PC-9 (cell line): ENCODE measurements at regions not wholly inside any gene's neighbourhood (a gene's known extent, or its start where the extent isn't known, plus 50 kb on each side); places are given as distances from the start of the nearest gene placed in this dataset.

Experiments used
- BruUV-seq: library from RNA; stranded (reverse); fragments of 400-500 nt; replicated peaks from 2 replicates; lab custom pipeline; 2021; lab: Mats Ljungman, UMichigan
- CTCF ChIA-PET: fragments of 300-600 bp; sonication (Branson Sonifier 250); formaldehyde crosslinking; loops from one replicate; lab custom pipeline; 2022; ENCODE audit warnings: antibody characterized with exemption; lab: Charles Lee
- POLR2A ChIA-PET: fragments of 300-600 bp; sonication (Branson Sonifier 250); formaldehyde crosslinking; loops from one replicate; lab custom pipeline; 2022; ENCODE audit warnings: antibody characterized with exemption; ENCODE audit not compliant: unreplicated experiment; lab: Charles Lee
- DNase-seq, 2 experiments: peaks; one replicate each; pipeline versions ENCODE4 v3.0.0 to v3.0.0-alpha.2; 2015 to 2022; ENCODE audit warnings: mixed read lengths in 1 of 2
- H2AFZ ChIP-seq: fragments of 200-600 bp; sonication (generic); 2 replicates; pipeline ENCODE4 v1.8.1; 2017; ENCODE audit warnings: antibody characterized with exemption
- H3F3A ChIP-seq: fragments of 200-600 bp; sonication (generic); 2 replicates; pipeline ENCODE4 v1.8.1; 2017; ENCODE audit warnings: antibody characterized with exemption, mild to moderate bottlenecking, low read depth; ENCODE audit not compliant: insufficient read depth
- H3K27ac ChIP-seq: fragments of 200-600 bp; sonication (generic); 2 replicates; pipeline ENCODE4 v1.6.1; 2016; ENCODE audit warnings: mixed run types
- H3K27me3 ChIP-seq: fragments of 200-600 bp; sonication (generic); 2 replicates; pipeline ENCODE4 v1.6.1; 2016; ENCODE audit warnings: low read depth, mixed run types; ENCODE audit not compliant: insufficient read depth
- H3K36me3 ChIP-seq: fragments of 200-600 bp; sonication (generic); 2 replicates; pipeline ENCODE4 v1.6.1; 2016; ENCODE audit warnings: low read depth, mixed run types
- H3K4me1 ChIP-seq: fragments of 200-600 bp; sonication (generic); replicated peaks from 2 replicates; pipeline ENCODE4 v1.6.1; 2016; ENCODE audit warnings: mixed run types; ENCODE audit not compliant: insufficient read depth
- H3K4me2 ChIP-seq: fragments of 200-600 bp; sonication (generic); 2 replicates; pipeline ENCODE4 v1.6.1; 2017; ENCODE audit warnings: mixed run types
- H3K4me3 ChIP-seq: fragments of 200-600 bp; sonication (generic); 2 replicates; pipeline ENCODE4 v1.6.1; 2016; ENCODE audit warnings: mixed run types
- H3K79me2 ChIP-seq: fragments of 200-600 bp; sonication (generic); 2 replicates; pipeline ENCODE4 v1.6.1; 2017; ENCODE audit warnings: low read depth, mixed run types
- H3K9me2 ChIP-seq: fragments of 200-600 bp; sonication (generic); 2 replicates; pipeline ENCODE4 v1.8.1; 2017; ENCODE audit warnings: mild to moderate bottlenecking; ENCODE audit not compliant: insufficient read depth
- H3K9me3 ChIP-seq: fragments of 200-600 bp; sonication (generic); 2 replicates; pipeline ENCODE4 v1.8.1; 2016; ENCODE audit warnings: low read depth; ENCODE audit not compliant: insufficient read depth
- H4K20me1 ChIP-seq: fragments of 200-600 bp; sonication (generic); 2 replicates; pipeline ENCODE4 v1.8.1; 2017; ENCODE audit not compliant: insufficient read depth
- EZH2 ChIP-seq: fragments of 200-600 bp; sonication (generic); IDR thresholded peaks from 2 replicates; pipeline ENCODE4 v1.8.0; 2017; ENCODE audit warnings: antibody characterized with exemption, low read depth
- intact Hi-C: fragments of 100-400 bp; cut with micrococcal nuclease; formaldehyde crosslinking; loops from one replicate; pipeline ENCODE4 v1.10.0; 2022; ENCODE audit not compliant: unreplicated experiment
- TF ChIP-seq, protein P1 (sequence below): fragments of 200-600 bp; sonication (generic); conservative IDR thresholded peaks from 2 replicates; pipeline ENCODE4 v1.6.1; 2017; ENCODE audit warnings: mixed run types, antibody characterized with exemption, mild to moderate bottlenecking, moderate library complexity

DNA sequence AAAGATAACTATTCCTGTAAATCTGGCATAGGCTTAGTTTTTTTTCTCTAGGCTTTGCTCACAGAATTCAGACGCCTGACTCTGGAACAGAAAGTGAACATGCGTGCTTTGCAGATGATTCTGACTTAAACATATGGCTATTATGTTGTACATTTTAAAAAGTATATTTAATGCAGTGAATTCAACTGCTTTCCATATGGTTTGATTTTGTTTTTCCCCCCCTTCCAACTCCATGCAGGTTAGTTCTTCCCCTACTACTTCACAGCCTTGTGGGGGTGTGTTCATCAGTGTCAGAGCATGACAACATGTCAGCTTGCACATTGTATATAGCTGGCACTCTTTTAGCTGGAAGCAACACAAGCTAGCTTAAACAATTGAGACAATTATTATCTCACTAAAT, 226.8 kb downstream of the TMEM167A start:
- CTCF ChIA-PET, result no interaction called here

DNA sequence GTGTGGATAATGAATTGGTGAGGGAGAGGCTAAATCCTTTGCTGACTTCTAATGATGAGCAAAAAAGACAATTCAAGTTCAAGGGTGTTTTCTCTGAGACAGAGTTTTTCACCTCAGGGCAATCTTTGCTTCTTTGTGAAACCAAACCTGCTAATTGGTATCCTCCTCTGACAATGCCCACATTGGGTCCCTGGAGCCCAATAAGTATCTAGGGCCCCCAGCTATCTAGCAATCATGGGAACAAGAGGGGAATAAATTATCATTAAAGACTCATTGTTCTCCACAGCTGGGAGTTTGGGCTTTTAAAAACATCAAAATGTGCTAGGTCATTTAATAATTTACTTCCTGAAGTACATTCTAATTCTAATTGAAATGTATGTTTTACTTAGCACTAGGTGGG, 227.3 kb downstream of the TMEM167A start:
- Histone ChIP-seq H3K9me2 (no peaks in the 10 kb centered on the region), H3K79me2 (no peaks in the 10 kb centered on the region), H3K4me1 (no peaks in the 10 kb centered on the region), H3K9me3 (no peaks in the 10 kb centered on the region), H3K4me3 (no peak overlapping the region), H3K27me3 (no peaks in the 10 kb centered on the region), H3K4me2 (no peak overlapping the region), H3K36me3 (no peaks in the 10 kb centered on the region), H2AFZ (no peak overlapping the region), H4K20me1 (no peaks in the 10 kb centered on the region), H3K27ac (no peak overlapping the region), H3F3A (no peaks in the 10 kb centered on the region)
- no peak for DNase-seq
- intact Hi-C loops, result no loop called here
- no TSS peak for BruUV-seq
- CTCF ChIA-PET, result no interaction called here
- TF ChIP-seq, protein P1, sequence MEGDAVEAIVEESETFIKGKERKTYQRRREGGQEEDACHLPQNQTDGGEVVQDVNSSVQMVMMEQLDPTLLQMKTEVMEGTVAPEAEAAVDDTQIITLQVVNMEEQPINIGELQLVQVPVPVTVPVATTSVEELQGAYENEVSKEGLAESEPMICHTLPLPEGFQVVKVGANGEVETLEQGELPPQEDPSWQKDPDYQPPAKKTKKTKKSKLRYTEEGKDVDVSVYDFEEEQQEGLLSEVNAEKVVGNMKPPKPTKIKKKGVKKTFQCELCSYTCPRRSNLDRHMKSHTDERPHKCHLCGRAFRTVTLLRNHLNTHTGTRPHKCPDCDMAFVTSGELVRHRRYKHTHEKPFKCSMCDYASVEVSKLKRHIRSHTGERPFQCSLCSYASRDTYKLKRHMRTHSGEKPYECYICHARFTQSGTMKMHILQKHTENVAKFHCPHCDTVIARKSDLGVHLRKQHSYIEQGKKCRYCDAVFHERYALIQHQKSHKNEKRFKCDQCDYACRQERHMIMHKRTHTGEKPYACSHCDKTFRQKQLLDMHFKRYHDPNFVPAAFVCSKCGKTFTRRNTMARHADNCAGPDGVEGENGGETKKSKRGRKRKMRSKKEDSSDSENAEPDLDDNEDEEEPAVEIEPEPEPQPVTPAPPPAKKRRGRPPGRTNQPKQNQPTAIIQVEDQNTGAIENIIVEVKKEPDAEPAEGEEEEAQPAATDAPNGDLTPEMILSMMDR, result no peak
- TF ChIP-seq EZH2, result no peak
- POLR2A ChIA-PET, result no interaction called here

More for the DNA sequence above, 226.8 kb downstream of the TMEM167A start:
- Histone ChIP-seq H3K79me2 (no peaks in the 10 kb centered on the region), H2AFZ (no peak overlapping the region), H3K9me2 (no peaks in the 10 kb centered on the region), H4K20me1 (no peaks in the 10 kb centered on the region), H3K4me3 (no peak overlapping the region), H3K27ac (no peak overlapping the region), H3K36me3 (no peaks in the 10 kb centered on the region), H3K4me1 (no peaks in the 10 kb centered on the region), H3K27me3 (no peaks in the 10 kb centered on the region), H3F3A (no peaks in the 10 kb centered on the region), H3K4me2 (no peak overlapping the region), H3K9me3 (no peaks in the 10 kb centered on the region)
- no TSS peak for BruUV-seq
- TF ChIP-seq EZH2, result no peak
- TF ChIP-seq, protein P1, result no peak
- POLR2A ChIA-PET, result no interaction called here
- no peak for DNase-seq
- intact Hi-C loops, result no loop called here

DNA sequence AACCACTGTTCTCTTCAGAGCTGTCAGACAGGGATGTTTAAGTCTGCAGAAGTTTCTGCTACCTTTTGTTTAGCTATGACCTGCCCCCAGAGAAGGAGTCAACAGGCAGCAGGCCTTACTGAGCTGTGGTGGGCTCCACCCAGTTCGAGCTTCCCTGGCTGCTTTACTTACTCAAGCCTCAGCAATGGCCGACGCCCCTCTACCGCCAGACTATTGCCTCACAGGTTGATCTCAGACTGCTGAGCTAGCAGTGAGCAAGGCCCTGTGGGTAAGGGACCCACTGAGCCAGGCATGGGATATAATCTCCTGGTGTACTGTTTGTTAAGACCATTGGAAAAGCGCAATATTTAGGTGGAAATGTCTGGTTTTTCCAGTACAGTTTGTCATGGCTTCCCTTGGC, 229.6 kb downstream of the TMEM167A start:
- no peaks in the 10 kb centered on the region for H3K4me1 ChIP-seq
- TF ChIP-seq, protein P1, result no peak
- no peak for TF ChIP-seq EZH2
- H3K4me2 ChIP-seq, result no peak overlapping the region
- intact Hi-C loops, result no loop called here
- DNase-seq, result no peak
- H3F3A ChIP-seq, result no peaks in the 10 kb centered on the region
- BruUV-seq, result no TSS peak
- H3K36me3 ChIP-seq, result no peaks in the 10 kb centered on the region
- H3K27ac ChIP-seq, result no peak overlapping the region
- CTCF ChIA-PET, result no interaction called here
- POLR2A ChIA-PET, result no interaction called here
- H2AFZ ChIP-seq, result no peak overlapping the region
- H3K27me3 ChIP-seq, result no peaks in the 10 kb centered on the region
- H3K9me2 ChIP-seq, result no peaks in the 10 kb centered on the region
- no peaks in the 10 kb centered on the region for H4K20me1 ChIP-seq
- no peaks in the 10 kb centered on the region for H3K9me3 ChIP-seq
- no peaks in the 10 kb centered on the region for H3K79me2 ChIP-seq
- H3K4me3 ChIP-seq, result no peak overlapping the region
